ENCODE measurements at regions not wholly inside any gene's neighbourhood (a gene's known extent, or its start where the extent isn't known, plus 50 kb on each side); places are given as distances from the start of the nearest gene placed in this dataset.

GRCh38 chr4:32030406-32030805, 1310.2 kb downstream of the PCDH7 start:
- no peak for TF ChIP-seq POLR2AphosphoS5 (IDR thresholded peaks at IDR 0.05)
- no peak for TF ChIP-seq CTCF (IDR thresholded peaks at IDR 0.05)
